Stimulated activated CD4-positive, alpha-beta T cell treated with anti-CD3 and anti-CD28 coated beads, Interleukin-12 subunit alpha, Interleukin-12 subunit beta, amount 100 ng/mL, for 4 hours (primary cell): ENCODE measurements at regions not wholly inside any gene's neighbourhood (a gene's known extent, or its start where the extent isn't known, plus 50 kb on each side); places are given as distances from the start of the nearest gene placed in this dataset.
"Not testable (repeated sequence)": the region's sequence is repeated elsewhere in the genome, so short reads cannot be mapped to it uniquely, and the experiment has no call there.

Experiments used
- DNase-seq: peaks from one replicate; pipeline ENCODE4 v3.0.0-alpha.2; 2020

GRCh38 chr18:42334931-42335330, 379.9 kb downstream of the PIK3C3 start:
- no peak for DNase-seq

- no peak for DNase-seq
Measured at GRCh38 chr18:42336139-42336538, 381.1 kb downstream of the PIK3C3 start.

GRCh38 chr18:42337337-42337736, 382.3 kb downstream of the PIK3C3 start:
- not testable (repeated sequence) for DNase-seq

- DNase-seq, result no peak
Measured at GRCh38 chr18:42338683-42339082, 383.6 kb downstream of the PIK3C3 start.

- DNase-seq, result no peak
Measured at GRCh38 chr18:42339372-42339771, 384.3 kb downstream of the PIK3C3 start.

GRCh38 chr18:42340423-42341009, 385.5 kb downstream of the PIK3C3 start:
- DNase-seq, result no peak

- no peak for DNase-seq
Measured at GRCh38 chr18:42341423-42341822, 386.4 kb downstream of the PIK3C3 start.

GRCh38 chr18:42348722-42349121, 393.7 kb downstream of the PIK3C3 start:
- no peak for DNase-seq

- DNase-seq, result no peak
Measured at GRCh38 chr18:42351455-42351854, 396.4 kb downstream of the PIK3C3 start.

GRCh38 chr18:42360716-42361115, 405.7 kb downstream of the PIK3C3 start:
- DNase-seq, result no peak

GRCh38 chr18:42363446-42364441, 408.7 kb downstream of the PIK3C3 start:
- no peak for DNase-seq

GRCh38 chr18:42364766-42365165, 409.7 kb downstream of the PIK3C3 start:
- no peak for DNase-seq

GRCh38 chr18:42365591-42365990, 410.6 kb downstream of the PIK3C3 start:
- DNase-seq, result no peak

- DNase-seq, result no peak
Measured at GRCh38 chr18:42373584-42373983, 418.6 kb downstream of the PIK3C3 start.

GRCh38 chr18:42374961-42375360, 419.9 kb downstream of the PIK3C3 start:
- DNase-seq, result no peak

GRCh38 chr18:42378854-42379253, 423.8 kb downstream of the PIK3C3 start:
- not testable (repeated sequence) for DNase-seq

- DNase-seq, result not testable (repeated sequence)
Measured at GRCh38 chr18:42381236-42381635, 426.2 kb downstream of the PIK3C3 start.

GRCh38 chr18:42392416-42392815, 437.4 kb downstream of the PIK3C3 start:
- DNase-seq, result no peak

GRCh38 chr18:42392926-42393325, 437.9 kb downstream of the PIK3C3 start:
- no peak for DNase-seq

- DNase-seq, result no peak
Measured at GRCh38 chr18:42394238-42394637, 439.2 kb downstream of the PIK3C3 start.

- DNase-seq, result no peak
Measured at GRCh38 chr18:42401131-42401673, 446.2 kb downstream of the PIK3C3 start.

- no peak for DNase-seq
Measured at GRCh38 chr18:42404151-42404550, 449.1 kb downstream of the PIK3C3 start.

- no peak for DNase-seq
Measured at GRCh38 chr18:42409005-42409404, 454.0 kb downstream of the PIK3C3 start.

GRCh38 chr18:42412281-42412680, 457.2 kb downstream of the PIK3C3 start:
- DNase-seq, result no peak
